ENCODE measurements at regions not wholly inside any gene's neighbourhood (a gene's known extent, or its start where the extent isn't known, plus 50 kb on each side); places are given as distances from the start of the nearest gene placed in this dataset.

GRCh38 chr5:56498759-56499395, 265.7 kb upstream of the ANKRD55 start:
- Histone ChIP-seq H3K27ac (ENCODE audit: insufficient read depth, low read depth, low read length, poor library complexity, severe bottlenecking) (no peak overlapping the region), H3K27me3 (ENCODE audit: control insufficient read depth, insufficient read depth, low read length, poor library complexity, severe bottlenecking) (no peaks in the 10 kb centered on the region), H3K9me3 (ENCODE audit: control insufficient read depth, low read length) (no peaks in the 10 kb centered on the region), H3K36me3 (ENCODE audit: control insufficient read depth, insufficient read depth, low read length) (no peaks in the 10 kb centered on the region), H3K4me1 (ENCODE audit: control insufficient read depth, insufficient read depth, low read length) (no peaks in the 10 kb centered on the region), H3K4me3 (ENCODE audit: insufficient read depth, low read depth, low read length) (no peak overlapping the region)
- WGBS, 2 experiments, result 92% methylated on average over 24 of the region's 24 CpGs

DNA sequence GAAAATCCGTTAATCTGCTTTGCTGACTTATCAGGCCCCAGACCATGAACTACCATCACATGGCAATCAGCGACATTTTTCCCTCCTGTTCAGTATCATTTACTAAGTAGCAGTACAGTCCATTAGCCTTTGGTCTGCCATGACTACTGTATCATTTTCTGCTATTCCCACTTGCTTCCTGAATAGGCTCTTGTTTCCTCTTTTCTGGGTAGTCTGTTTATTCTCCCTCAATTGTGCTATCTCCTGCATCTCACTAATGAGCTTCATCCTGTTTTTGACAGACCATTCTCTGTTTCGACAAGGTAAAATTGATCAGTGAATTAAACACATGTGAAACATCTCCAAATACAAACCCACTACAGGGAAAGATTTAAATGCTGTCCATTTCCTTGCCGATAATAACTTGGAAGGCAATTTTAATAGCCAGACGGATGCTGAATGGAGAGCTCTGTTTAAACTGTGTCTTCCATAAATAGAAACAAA, 263.5 kb upstream of the ANKRD55 start:
- Histone ChIP-seq H3K4me1 (ENCODE audit: control insufficient read depth, insufficient read depth, low read length) (no peaks in the 10 kb centered on the region), H3K27me3 (ENCODE audit: control insufficient read depth, insufficient read depth, low read length, poor library complexity, severe bottlenecking) (no peaks in the 10 kb centered on the region), H3K4me3 (ENCODE audit: insufficient read depth, low read depth, low read length) (no peak overlapping the region), H3K9me3 (ENCODE audit: control insufficient read depth, low read length) (no peaks in the 10 kb centered on the region), H3K36me3 (ENCODE audit: control insufficient read depth, insufficient read depth, low read length) (no peaks in the 10 kb centered on the region), H3K27ac (ENCODE audit: insufficient read depth, low read depth, low read length, poor library complexity, severe bottlenecking) (no peak overlapping the region)
- 94 to 95% methylated on average over 5 of the region's 5 CpGs for WGBS, 2 experiments

- 80% methylated on average over 7 of the region's 7 CpGs for WGBS, 2 experiments
- Histone ChIP-seq H3K36me3 (ENCODE audit: control insufficient read depth, insufficient read depth, low read length) (no peaks in the 10 kb centered on the region), H3K4me3 (ENCODE audit: insufficient read depth, low read depth, low read length) (no peak overlapping the region), H3K27ac (ENCODE audit: insufficient read depth, low read depth, low read length, poor library complexity, severe bottlenecking) (no peak overlapping the region), H3K27me3 (ENCODE audit: control insufficient read depth, insufficient read depth, low read length, poor library complexity, severe bottlenecking) (no peaks in the 10 kb centered on the region), H3K9me3 (ENCODE audit: control insufficient read depth, low read length) (no peaks in the 10 kb centered on the region), H3K4me1 (ENCODE audit: control insufficient read depth, insufficient read depth, low read length) (peaks cover 4% of the 10 kb centered on the region)
Observed at GRCh38 chr5:56494300-56494731, 261.2 kb upstream of the ANKRD55 start.

GRCh38 chr5:56493766-56494165, 260.6 kb upstream of the ANKRD55 start:
- no peak overlapping the region for H3K4me3 ChIP-seq (ENCODE audit: insufficient read depth, low read depth, low read length)
- 92 to 95% methylated on average over 6 to 7 of the region's 7 CpGs for WGBS, 2 experiments
- H3K27me3 ChIP-seq (ENCODE audit: control insufficient read depth, insufficient read depth, low read length, poor library complexity, severe bottlenecking), result no peaks in the 10 kb centered on the region
- H3K27ac ChIP-seq (ENCODE audit: insufficient read depth, low read depth, low read length, poor library complexity, severe bottlenecking), result no peak overlapping the region
- H3K9me3 ChIP-seq (ENCODE audit: control insufficient read depth, low read length), result no peaks in the 10 kb centered on the region
- H3K36me3 ChIP-seq (ENCODE audit: control insufficient read depth, insufficient read depth, low read length), result no peaks in the 10 kb centered on the region
- H3K4me1 ChIP-seq (ENCODE audit: control insufficient read depth, insufficient read depth, low read length), result peaks cover 4% of the 10 kb centered on the region

DNA sequence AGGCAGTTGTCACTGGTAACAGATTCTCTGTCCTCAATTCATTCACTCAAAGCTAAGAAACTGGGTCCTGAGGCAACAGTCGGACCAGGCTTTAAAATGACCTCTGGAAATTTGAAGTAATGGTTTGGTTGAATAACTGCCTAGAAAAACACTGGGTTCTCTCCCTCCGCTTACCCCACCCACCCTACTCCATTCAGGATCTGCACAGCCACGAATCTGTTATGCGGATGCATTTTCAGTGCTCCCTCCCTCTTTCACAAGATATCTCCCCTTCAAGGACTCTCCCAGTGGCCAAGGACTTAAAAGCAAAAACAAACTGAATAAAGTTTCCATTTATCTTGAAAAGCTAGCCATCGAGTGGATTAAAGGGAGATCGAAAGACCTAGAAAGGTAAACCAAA, 260.2 kb upstream of the ANKRD55 start:
- H3K4me3 ChIP-seq (ENCODE audit: insufficient read depth, low read depth, low read length), result no peak overlapping the region
- H3K36me3 ChIP-seq (ENCODE audit: control insufficient read depth, insufficient read depth, low read length), result no peaks in the 10 kb centered on the region
- H3K27me3 ChIP-seq (ENCODE audit: control insufficient read depth, insufficient read depth, low read length, poor library complexity, severe bottlenecking), result no peaks in the 10 kb centered on the region
- H3K9me3 ChIP-seq (ENCODE audit: control insufficient read depth, low read length), result no peaks in the 10 kb centered on the region
- 78 to 93% methylated on average over 5 to 6 of the region's 6 CpGs for WGBS, 2 experiments
- no peak overlapping the region for H3K27ac ChIP-seq (ENCODE audit: insufficient read depth, low read depth, low read length, poor library complexity, severe bottlenecking)
- peaks cover 4% of the 10 kb centered on the region for H3K4me1 ChIP-seq (ENCODE audit: control insufficient read depth, insufficient read depth, low read length)

DNA sequence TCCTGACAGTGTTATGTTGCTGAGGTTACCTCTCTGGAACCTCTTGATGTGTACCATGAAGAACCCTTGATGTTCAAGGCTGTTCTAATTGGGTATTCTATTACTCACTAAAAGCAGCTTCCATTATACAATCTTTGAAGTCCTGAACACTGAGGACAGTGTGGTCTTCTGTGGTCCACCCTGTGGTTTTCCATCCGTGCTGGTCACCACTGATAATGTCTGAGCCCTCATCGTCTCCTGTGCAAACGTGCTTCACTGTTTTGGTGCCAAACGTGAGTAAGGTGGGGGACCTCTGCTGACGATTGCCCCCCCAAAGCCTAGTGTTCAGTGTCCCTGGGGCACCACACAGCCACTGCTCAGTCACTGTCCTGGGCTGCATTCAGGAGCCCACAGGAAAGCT, 259.7 kb upstream of the ANKRD55 start:
- Histone ChIP-seq H3K4me1 (ENCODE audit: control insufficient read depth, insufficient read depth, low read length) (peaks cover 4% of the 10 kb centered on the region), H3K4me3 (ENCODE audit: insufficient read depth, low read depth, low read length) (no peak overlapping the region), H3K27me3 (ENCODE audit: control insufficient read depth, insufficient read depth, low read length, poor library complexity, severe bottlenecking) (no peaks in the 10 kb centered on the region), H3K36me3 (ENCODE audit: control insufficient read depth, insufficient read depth, low read length) (no peaks in the 10 kb centered on the region), H3K27ac (ENCODE audit: insufficient read depth, low read depth, low read length, poor library complexity, severe bottlenecking) (no peak overlapping the region), H3K9me3 (ENCODE audit: control insufficient read depth, low read length) (no peaks in the 10 kb centered on the region)
- 92 to 94% methylated on average over 5 of the region's 5 CpGs for WGBS, 2 experiments

- Histone ChIP-seq H3K9me3 (ENCODE audit: control insufficient read depth, low read length) (no peaks in the 10 kb centered on the region), H3K27me3 (ENCODE audit: control insufficient read depth, insufficient read depth, low read length, poor library complexity, severe bottlenecking) (no peaks in the 10 kb centered on the region), H3K36me3 (ENCODE audit: control insufficient read depth, insufficient read depth, low read length) (no peaks in the 10 kb centered on the region), H3K27ac (ENCODE audit: insufficient read depth, low read depth, low read length, poor library complexity, severe bottlenecking) (no peak overlapping the region), H3K4me1 (ENCODE audit: control insufficient read depth, insufficient read depth, low read length) (peaks cover 4% of the 10 kb centered on the region), H3K4me3 (ENCODE audit: insufficient read depth, low read depth, low read length) (no peak overlapping the region)
- WGBS, 2 experiments, result 83 to 88% methylated on average over 9 of the region's 9 CpGs
Observed at GRCh38 chr5:56490971-56491468, 257.9 kb upstream of the ANKRD55 start.

DNA sequence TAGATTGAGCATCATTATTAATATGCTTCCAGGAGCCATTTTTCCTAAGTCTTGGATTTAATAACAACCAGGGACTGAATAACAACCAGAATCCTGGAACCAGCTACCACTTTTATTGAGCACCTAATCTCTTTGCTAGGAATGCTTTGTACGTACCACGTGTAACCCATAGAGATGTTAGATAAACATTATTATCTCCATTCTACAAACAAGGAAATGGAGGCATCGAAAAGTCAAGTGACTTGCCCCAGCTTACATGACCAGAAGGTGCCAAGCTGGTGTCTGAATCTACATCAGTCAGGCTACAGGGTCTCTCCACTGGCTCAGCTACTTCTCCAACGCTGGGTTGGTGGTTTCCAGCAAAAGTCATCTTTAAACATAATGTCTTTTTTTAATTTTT, 256.1 kb upstream of the ANKRD55 start:
- Histone ChIP-seq H3K27me3 (ENCODE audit: control insufficient read depth, insufficient read depth, low read length, poor library complexity, severe bottlenecking) (no peaks in the 10 kb centered on the region), H3K9me3 (ENCODE audit: control insufficient read depth, low read length) (no peaks in the 10 kb centered on the region), H3K4me1 (ENCODE audit: control insufficient read depth, insufficient read depth, low read length) (peaks cover 4% of the 10 kb centered on the region), H3K27ac (ENCODE audit: insufficient read depth, low read depth, low read length, poor library complexity, severe bottlenecking) (no peak overlapping the region), H3K36me3 (ENCODE audit: control insufficient read depth, insufficient read depth, low read length) (no peaks in the 10 kb centered on the region), H3K4me3 (ENCODE audit: insufficient read depth, low read depth, low read length) (no peak overlapping the region)
- 74 to 79% methylated on average over 3 of the region's 4 CpGs for WGBS, 2 experiments

DNA sequence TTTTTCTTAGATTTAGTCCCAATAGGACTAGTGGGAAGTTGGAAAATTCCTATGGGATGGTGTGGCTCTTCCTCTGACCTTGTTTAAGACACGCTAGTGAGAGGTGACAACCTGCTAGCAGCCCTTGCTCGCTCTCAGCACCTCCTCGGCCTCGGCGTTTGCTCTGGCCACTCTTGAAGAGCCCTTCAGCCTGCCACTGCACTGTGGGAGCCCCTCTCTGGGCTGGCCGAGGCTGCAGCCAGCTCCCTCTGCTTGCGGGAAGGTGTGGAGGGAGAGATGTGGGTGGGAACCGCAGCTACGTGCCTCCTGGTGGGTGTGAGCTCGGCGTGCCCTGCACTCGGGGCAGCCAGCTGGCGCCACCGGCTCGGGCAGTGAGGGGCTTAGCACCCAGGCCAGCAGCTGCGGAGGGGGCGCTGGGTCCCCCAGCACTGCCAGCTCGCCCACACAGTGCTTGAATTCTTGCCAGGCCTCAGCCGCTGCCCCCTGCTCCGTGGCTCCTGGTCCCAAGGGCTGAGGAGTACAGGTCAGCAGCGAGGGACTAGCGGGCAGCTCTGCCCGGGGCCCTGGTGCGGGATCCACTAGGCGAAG, 254.5 kb upstream of the ANKRD55 start:
- no peak overlapping the region for H3K4me3 ChIP-seq (ENCODE audit: insufficient read depth, low read depth, low read length)
- 87% methylated on average over 25 of the region's 25 CpGs for WGBS, 2 experiments
- H3K9me3 ChIP-seq (ENCODE audit: control insufficient read depth, low read length), result no peaks in the 10 kb centered on the region
- no peaks in the 10 kb centered on the region for H3K36me3 ChIP-seq (ENCODE audit: control insufficient read depth, insufficient read depth, low read length)
- no peaks in the 10 kb centered on the region for H3K27me3 ChIP-seq (ENCODE audit: control insufficient read depth, insufficient read depth, low read length, poor library complexity, severe bottlenecking)
- H3K27ac ChIP-seq (ENCODE audit: insufficient read depth, low read depth, low read length, poor library complexity, severe bottlenecking), result no peak overlapping the region
- peaks cover 4% of the 10 kb centered on the region for H3K4me1 ChIP-seq (ENCODE audit: control insufficient read depth, insufficient read depth, low read length)

DNA sequence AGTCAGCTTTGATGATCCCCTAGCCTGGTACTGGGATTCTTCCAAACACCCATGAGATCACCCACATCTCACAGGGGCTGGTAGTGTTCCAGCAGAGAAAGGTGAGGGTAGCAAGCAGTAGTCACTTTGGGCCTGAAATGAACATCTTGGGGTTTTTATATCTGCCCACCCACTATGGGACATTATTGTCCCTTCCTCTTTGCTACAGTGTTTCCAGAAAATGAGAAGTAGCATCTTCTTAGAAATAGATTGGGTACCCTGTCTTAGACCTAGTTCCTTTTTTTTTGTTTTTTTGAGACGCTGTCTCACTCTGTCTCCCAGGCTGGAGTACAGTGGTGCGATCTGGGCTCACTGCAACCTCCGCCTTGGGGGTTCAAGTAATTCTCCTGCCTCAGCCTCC, 249.2 kb upstream of the ANKRD55 start:
- Histone ChIP-seq H3K4me1 (ENCODE audit: control insufficient read depth, insufficient read depth, low read length) (peaks cover 6% of the 10 kb centered on the region), H3K36me3 (ENCODE audit: control insufficient read depth, insufficient read depth, low read length) (no peaks in the 10 kb centered on the region), H3K27ac (ENCODE audit: insufficient read depth, low read depth, low read length, poor library complexity, severe bottlenecking) (no peak overlapping the region), H3K27me3 (ENCODE audit: control insufficient read depth, insufficient read depth, low read length, poor library complexity, severe bottlenecking) (peaks cover 28% of the 10 kb centered on the region), H3K4me3 (ENCODE audit: insufficient read depth, low read depth, low read length) (no peak overlapping the region), H3K9me3 (ENCODE audit: control insufficient read depth, low read length) (no peaks in the 10 kb centered on the region)
- WGBS, 2 experiments, result 92 to 97% methylated on average over 3 of the region's 3 CpGs

Measured in ectodermal cell (in vitro differentiated cells).